HCT116 (cell line): ENCODE measurements at regions not wholly inside any gene's neighbourhood (a gene's known extent, or its start where the extent isn't known, plus 50 kb on each side); places are given as distances from the start of the nearest gene placed in this dataset.
A peak's percentile ranks its signal among the peaks of the same experiment; 100 is the strongest.

Experiments
- ATAC-seq: fragments of 200-7000 bp; cut with Tn5 transposase; 2 replicates; pipeline ENCODE4 v1.9.1; 2020; ENCODE audit warnings: mild to moderate bottlenecking, moderate library complexity
- BruUV-seq: library from RNA; stranded (reverse); fragments of 400-500 nt; replicated peaks from 2 replicates; lab custom pipeline; 2021; lab: Mats Ljungman, UMichigan
- CTCF ChIA-PET: fragments of 300-600 bp; sonication (Branson Sonifier 250); formaldehyde crosslinking; loops from one replicate; lab custom pipeline; 2021; ENCODE audit warnings: antibody characterized with exemption; lab: Charles Lee
- POLR2A ChIA-PET: fragments of 300-600, 350-600 bp; sonication (Branson Sonifier 250); formaldehyde crosslinking; loops from one replicate; lab custom pipeline; 2021; ENCODE audit warnings: antibody characterized with exemption; lab: Charles Lee
- RAD21 ChIA-PET, 2 experiments: fragments of 300-600 bp; sonication (Branson Sonifier 250); formaldehyde crosslinking; loops; one replicate each; lab custom pipeline; 2023; ENCODE audit warnings: low total read pairs in 2 of 2; ENCODE audit not compliant: uncharacterized antibody in 2 of 2, unreplicated experiment in 2 of 2, low non-redundant PET in 1 of 2; lab: Charles Lee
- DNase-seq: peaks from one replicate; pipeline ENCODE4 v3.0.0-alpha.2; 2010; ENCODE audit warnings: low read depth, low spot score
- H2AFZ ChIP-seq: fragments of 200-600 bp; shearing (Covaris generic), sonication (generic); 2 replicates; pipeline ENCODE4 v1.6.1; 2017; ENCODE audit warnings: low read depth, mixed run types, mixed read lengths, antibody characterized with exemption, low read length; ENCODE audit not compliant: poor library complexity, severe bottlenecking
- H3K27ac ChIP-seq: 2 replicates; pipeline ENCODE4 v1.5.1; 2012; ENCODE audit warnings: low read depth, low read length
- H3K27me3 ChIP-seq: fragments of 200-600 bp; sonication (generic); 2 replicates; pipeline ENCODE4 v1.6.1; 2016; ENCODE audit warnings: mixed run types, low read length, mixed read lengths; ENCODE audit not compliant: insufficient read depth
- H3K36me3 ChIP-seq, 2 experiments: fragments of 200-500 bp in 1 of 2; fragments of 200-600 bp in 1 of 2; sonication (Bioruptor generic) in 1 of 2; sonication (generic) in 1 of 2; 2 replicates each; pipeline versions ENCODE4 v1.5.1 to v1.6.1; 2014 to 2016; ENCODE audit warnings: low read length in 2 of 2, inconsistent platforms in 1 of 2, mixed read lengths in 1 of 2, mixed run types in 1 of 2; ENCODE audit not compliant: insufficient read depth in 2 of 2, control insufficient read depth in 1 of 2
- H3K4me1 ChIP-seq, 2 experiments: fragments of 200-600 bp in 1 of 2; sonication (generic) in 1 of 2; 2 replicates each; pipeline versions ENCODE4 v1.5.1 to v1.6.1; 2012 to 2017; ENCODE audit warnings: low read length in 2 of 2, inconsistent platforms in 1 of 2, mild to moderate bottlenecking in 1 of 2, mixed read lengths in 1 of 2, mixed run types in 1 of 2, moderate library complexity in 1 of 2; ENCODE audit not compliant: insufficient read depth in 2 of 2, control insufficient read depth in 1 of 2
- H3K4me2 ChIP-seq: fragments of 200-600 bp; sonication (generic); 2 replicates; pipeline ENCODE4 v1.6.1; 2017; ENCODE audit warnings: mixed run types, low read length, mixed read lengths
- H3K4me3 ChIP-seq, 2 experiments: fragments of 200-600 bp in 1 of 2; sonication (generic) in 1 of 2; replicated peaks in 1 of 2; 2 replicates each; pipeline ENCODE4 v1.5.1; 2011 to 2016; ENCODE audit warnings: low read length in 2 of 2, control low read depth in 1 of 2, low read depth in 1 of 2, mild to moderate bottlenecking in 1 of 2, mixed read lengths in 1 of 2, mixed run types in 1 of 2
- H3K79me2 ChIP-seq: fragments of 200-600 bp; sonication (generic); 2 replicates; pipeline ENCODE4 v1.6.1; 2017; ENCODE audit warnings: mild to moderate bottlenecking, mixed run types, low read length, moderate library complexity, mixed read lengths; ENCODE audit not compliant: insufficient read depth
- H3K9ac ChIP-seq: fragments of 200-600 bp; sonication (generic); 2 replicates; pipeline ENCODE4 v1.6.1; 2016; ENCODE audit warnings: low read length, mixed read lengths
- H3K9me2 ChIP-seq: fragments of 200-600 bp; sonication (generic), shearing (Covaris generic); 2 replicates; pipeline ENCODE4 v1.6.1; 2017; ENCODE audit warnings: mixed run types, mild to moderate bottlenecking, moderate library complexity; ENCODE audit not compliant: insufficient read depth
- H3K9me3 ChIP-seq, 2 experiments: fragments of 200-500 bp in 1 of 2; fragments of 200-600 bp in 1 of 2; sonication (Bioruptor generic) in 1 of 2; sonication (generic) in 1 of 2; 2 replicates each; pipeline ENCODE4 v1.6.1; 2014 to 2017; ENCODE audit warnings: low read length in 2 of 2, mixed read lengths in 2 of 2, inconsistent platforms in 1 of 2, low read depth in 1 of 2, mild to moderate bottlenecking in 1 of 2, mixed run types in 1 of 2, moderate library complexity in 1 of 2; ENCODE audit not compliant: control insufficient read depth in 1 of 2, insufficient read depth in 1 of 2
- H4K20me1 ChIP-seq: fragments of 200-600 bp; sonication (generic), shearing (Covaris generic); 2 replicates; pipeline ENCODE4 v1.6.1; 2017; ENCODE audit warnings: mixed run types, mild to moderate bottlenecking, moderate library complexity; ENCODE audit not compliant: insufficient read depth
- CBX3 ChIP-seq: IDR thresholded peaks from 2 replicates; pipeline ENCODE4 v1.6.1; 2012; ENCODE audit warnings: low read depth
- CEBPB ChIP-seq: IDR thresholded peaks from 2 replicates; pipeline ENCODE4 v1.6.1; 2012; ENCODE audit warnings: low read depth
- CTCF ChIP-seq, 3 experiments: fragments of 200-600 bp in 1 of 3; sonication (generic) in 1 of 3; IDR thresholded peaks in 2 of 3; conservative IDR thresholded peaks in 1 of 3; 2 replicates each; pipeline ENCODE4 v1.5.1; 2012 to 2017; ENCODE audit warnings: low read depth in 2 of 3, low read length in 2 of 3, antibody characterized with exemption in 1 of 3, borderline replicate concordance in 1 of 3, control low read depth in 1 of 3, mild to moderate bottlenecking in 1 of 3, mixed read lengths in 1 of 3, mixed run types in 1 of 3, moderate library complexity in 1 of 3; ENCODE audit not compliant: insufficient read depth in 1 of 3
- EZH2 ChIP-seq: fragments of 200-600 bp; sonication (generic); IDR thresholded peaks from 2 replicates; pipeline ENCODE4 v1.6.1; 2017; ENCODE audit warnings: antibody characterized with exemption, mixed run types
- EZH2phosphoT487 ChIP-seq: fragments of 200-600 bp; IDR thresholded peaks from 2 replicates; pipeline ENCODE4 v1.6.1; 2018; ENCODE audit warnings: antibody characterized with exemption, borderline replicate concordance
- POLR2A ChIP-seq: IDR thresholded peaks from 2 replicates; pipeline ENCODE4 v1.7.0; 2011; ENCODE audit warnings: borderline replicate concordance; ENCODE audit not compliant: insufficient read depth, insufficient read length; ENCODE audit errors: extremely low read depth
- POLR2AphosphoS5 ChIP-seq: IDR thresholded peaks from 2 replicates; pipeline ENCODE4 v1.6.1; 2011; ENCODE audit warnings: mild to moderate bottlenecking, low read depth, low read length, moderate library complexity
- SIN3A ChIP-seq: IDR thresholded peaks from 2 replicates; pipeline ENCODE4 v1.6.1; 2012; ENCODE audit warnings: low read depth
- SP1 ChIP-seq: IDR thresholded peaks from 2 replicates; pipeline ENCODE4 v1.6.1; 2012; ENCODE audit warnings: low read depth
- SRF ChIP-seq: IDR thresholded peaks from 2 replicates; pipeline ENCODE4 v1.6.1; 2012; ENCODE audit warnings: low read depth
- TCF7L2 ChIP-seq: IDR thresholded peaks from 2 replicates; pipeline ENCODE4 v1.7.0; 2011; ENCODE audit warnings: borderline replicate concordance, inconsistent platforms; ENCODE audit not compliant: insufficient read depth, insufficient read length; ENCODE audit errors: extremely low read depth
- YY1 ChIP-seq: IDR thresholded peaks from 2 replicates; pipeline ENCODE4 v1.6.1; 2011; ENCODE audit warnings: low read length, low read depth, moderate library complexity, mild to moderate bottlenecking; ENCODE audit not compliant: insufficient replicate concordance; ENCODE audit errors: extremely low read depth
- ZFX ChIP-seq: fragments of 450-650 bp; IDR thresholded peaks from 2 replicates; pipeline ENCODE4 v1.6.1; 2017
- ZNF274 ChIP-seq: fragments of 200-500 bp; sonication (Bioruptor generic); IDR thresholded peaks from 2 replicates; pipeline ENCODE4 v1.6.1; 2014; ENCODE audit warnings: mild to moderate bottlenecking, low read depth, low read length, inconsistent platforms
- intact Hi-C: fragments of 100-400 bp; cut with micrococcal nuclease; formaldehyde crosslinking; loops from 2 replicates; pipeline ENCODE4 v1.10.0; 2022
- TF ChIP-seq, protein P1 (sequence below): IDR thresholded peaks from 2 replicates; pipeline ENCODE4 v1.6.1; 2011; ENCODE audit warnings: mild to moderate bottlenecking, low read length, moderate library complexity; ENCODE audit not compliant: insufficient replicate concordance; ENCODE audit errors: extremely low read depth

DNA sequence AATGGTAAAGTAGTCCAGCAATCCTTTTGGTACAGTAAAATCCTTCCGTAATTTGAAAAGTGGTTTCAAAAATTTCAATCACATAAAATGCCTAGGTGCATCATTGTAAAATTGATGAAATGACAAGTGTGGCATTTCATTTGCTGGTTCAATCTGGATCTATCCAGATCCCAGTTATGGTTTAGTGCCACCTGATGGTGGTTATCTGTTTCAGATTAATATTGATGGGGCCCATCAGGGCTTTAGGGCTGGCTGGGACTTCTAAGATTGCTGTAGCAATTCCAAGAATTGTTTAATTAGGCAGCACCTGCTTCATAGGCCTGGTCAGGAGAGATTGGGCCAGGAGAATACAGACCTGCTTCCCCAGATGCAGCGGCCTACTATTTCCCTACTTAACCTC lies 55.5 kb upstream of the PIK3C3 start:
- DNase-seq = no peak
- Histone ChIP-seq H3K9me2 (no peaks in the 10 kb centered on the region), H3K9me3 (peaks cover 0 to 3% of the 10 kb centered on the region in 2 experiments; a peak in 1 of 4 replicates), H4K20me1 (no peaks in the 10 kb centered on the region), H3K27me3 (no peaks in the 10 kb centered on the region), H3K79me2 (no peaks in the 10 kb centered on the region), H3K4me2 (no peak overlapping the region), H3K9ac (no peak overlapping the region)
- ATAC-seq = no peak
- ChIA-PET CTCF (no interaction called here), RAD21 (no interaction called here)
- BruUV-seq = no TSS peak
- intact Hi-C loops = no loop called here
- TF ChIP-seq CTCF (IDR thresholded peaks at IDR 0.05 in 2 of 3, conservative IDR thresholded peaks at IDR 0.05 in 1 of 3; ENCODE audit: borderline replicate concordance in 1 of 3, insufficient read depth in 1 of 3, low read depth in 2 of 3, low read length in 2 of 3) (0 out of 6 replicates have a peak, but pooled peaks of 1 of the 3 experiments have one; percentile 8), POLR2A (no peak), POLR2AphosphoS5 (no peak)
- TF ChIP-seq, all 23 proteins: peak for 1
- H3K4me1 ChIP-seq = no peaks in the 10 kb centered on the region
- H2AFZ ChIP-seq = no peak overlapping the region
- H3K36me3 ChIP-seq = no peaks in the 10 kb centered on the region
- H3K4me3 ChIP-seq = no peak overlapping the region
- no peak overlapping the region for H3K27ac ChIP-seq
- POLR2A ChIA-PET = no interaction called here

DNA sequence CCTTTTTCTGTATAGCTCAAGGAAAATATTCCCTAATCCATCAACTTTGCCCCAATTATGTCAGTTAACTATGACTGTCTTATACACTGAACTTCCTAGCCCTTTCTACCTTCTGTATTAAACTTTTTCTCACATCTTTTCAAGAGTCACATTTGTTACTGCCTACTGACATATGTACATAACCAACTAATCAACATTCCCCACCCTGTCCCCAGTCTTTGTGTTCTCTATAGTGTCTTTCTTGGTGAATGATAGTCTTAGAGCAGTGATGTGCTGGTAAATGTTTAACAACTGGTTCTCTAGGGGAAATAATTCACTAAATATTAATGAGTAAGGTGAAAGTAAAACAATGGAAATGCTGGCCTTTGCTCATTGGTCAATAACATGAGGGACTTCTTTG lies 61.6 kb upstream of the PIK3C3 start:
- Histone ChIP-seq H3K4me3 (no peak overlapping the region), H3K36me3 (no peaks in the 10 kb centered on the region), H3K27ac (no peak overlapping the region), H3K4me1 (no peaks in the 10 kb centered on the region), H3K9me3 (peaks cover 0 to 3% of the 10 kb centered on the region in 2 experiments; a peak in 1 of 4 replicates), H4K20me1 (no peaks in the 10 kb centered on the region), H3K27me3 (no peaks in the 10 kb centered on the region), H3K9ac (no peak overlapping the region), H3K4me2 (no peak overlapping the region), H2AFZ (no peak overlapping the region), H3K9me2 (no peaks in the 10 kb centered on the region), H3K79me2 (no peaks in the 10 kb centered on the region)
- RAD21 ChIA-PET = no interaction called here
- CTCF ChIA-PET = no interaction called here
- DNase-seq = no peak
- intact Hi-C loops = no loop called here
- ATAC-seq = no peak
- no TSS peak for BruUV-seq
- POLR2A ChIA-PET = no interaction called here
- TF ChIP-seq SP1 (no peak), EZH2phosphoT487 (no peak), EZH2 (no peak), SIN3A (no peak), SRF (no peak), ZNF274 (no peak), CBX3 (no peak), TCF7L2 (no peak), ZFX (no peak), CEBPB (no peak), YY1 (no peak)
- TF ChIP-seq, protein P1, sequence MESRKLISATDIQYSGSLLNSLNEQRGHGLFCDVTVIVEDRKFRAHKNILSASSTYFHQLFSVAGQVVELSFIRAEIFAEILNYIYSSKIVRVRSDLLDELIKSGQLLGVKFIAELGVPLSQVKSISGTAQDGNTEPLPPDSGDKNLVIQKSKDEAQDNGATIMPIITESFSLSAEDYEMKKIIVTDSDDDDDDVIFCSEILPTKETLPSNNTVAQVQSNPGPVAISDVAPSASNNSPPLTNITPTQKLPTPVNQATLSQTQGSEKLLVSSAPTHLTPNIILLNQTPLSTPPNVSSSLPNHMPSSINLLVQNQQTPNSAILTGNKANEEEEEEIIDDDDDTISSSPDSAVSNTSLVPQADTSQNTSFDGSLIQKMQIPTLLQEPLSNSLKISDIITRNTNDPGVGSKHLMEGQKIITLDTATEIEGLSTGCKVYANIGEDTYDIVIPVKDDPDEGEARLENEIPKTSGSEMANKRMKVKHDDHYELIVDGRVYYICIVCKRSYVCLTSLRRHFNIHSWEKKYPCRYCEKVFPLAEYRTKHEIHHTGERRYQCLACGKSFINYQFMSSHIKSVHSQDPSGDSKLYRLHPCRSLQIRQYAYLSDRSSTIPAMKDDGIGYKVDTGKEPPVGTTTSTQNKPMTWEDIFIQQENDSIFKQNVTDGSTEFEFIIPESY = no peak
